HG02642 (cell line): ENCODE measurements at regions not wholly inside any gene's neighbourhood (a gene's known extent, or its start where the extent isn't known, plus 50 kb on each side); places are given as distances from the start of the nearest gene placed in this dataset.
"Not testable (repeated sequence)": the region's sequence is repeated elsewhere in the genome, so short reads cannot be mapped to it uniquely, and the experiment has no call there.

ENCODE experiments used
- ATAC-seq: cut with Tn5 transposase; IDR thresholded peaks from one replicate; pipeline ENCODE4 v1.9.1; 2021; ENCODE audit warnings: mild to moderate bottlenecking; ENCODE audit not compliant: unreplicated experiment, poor library complexity

GRCh38 chr13:107625648-107626047, 589.7 kb downstream of the LIG4 start:
- ATAC-seq = no peak

GRCh38 chr13:107617527-107617926, 597.8 kb downstream of the LIG4 start:
- ATAC-seq = no peak

DNA sequence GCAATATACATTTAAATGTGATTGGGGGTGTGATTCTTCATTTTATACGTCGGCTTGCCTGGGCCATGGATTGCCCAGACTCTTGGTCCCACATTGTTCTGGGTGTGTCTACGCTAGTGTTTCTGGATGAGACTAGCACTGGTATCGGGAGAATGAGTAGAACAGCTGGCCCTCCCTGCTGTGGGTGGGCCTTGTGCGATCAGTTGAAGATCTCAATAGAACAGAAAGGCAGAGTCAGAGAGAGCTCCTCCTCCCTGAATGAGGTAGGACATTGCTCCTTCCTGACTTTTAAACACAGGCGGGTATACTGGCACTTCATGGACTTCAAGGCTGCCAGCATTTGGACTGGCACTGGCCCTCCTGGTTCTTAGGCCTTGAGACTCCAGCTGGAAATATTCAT, 603.0 kb downstream of the LIG4 start:
- no peak for ATAC-seq

DNA sequence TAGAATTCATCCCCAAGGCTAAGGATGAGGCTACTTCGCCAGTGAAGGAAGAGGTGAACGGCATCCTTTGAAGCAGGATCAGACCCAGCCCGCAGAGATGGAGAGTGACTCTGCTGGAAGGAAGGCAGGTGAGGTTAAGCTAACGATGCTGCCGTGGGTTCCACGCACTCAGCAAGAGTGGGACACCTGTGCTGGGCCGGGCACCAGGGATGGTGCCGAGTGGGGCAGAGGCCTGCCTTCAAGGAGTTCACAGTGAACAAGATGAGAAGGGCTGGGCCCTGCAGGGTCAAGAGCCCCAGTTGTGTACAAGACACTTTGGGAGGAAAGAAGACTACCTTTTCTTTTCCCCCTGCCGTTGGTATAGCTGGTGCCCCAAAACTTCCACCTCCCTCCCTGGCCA, 606.6 kb downstream of the LIG4 start:
- no peak for ATAC-seq

GRCh38 chr13:107600971-107601370, 614.4 kb downstream of the LIG4 start:
- no peak for ATAC-seq

- ATAC-seq = not testable (repeated sequence)
Measured at GRCh38 chr13:107596306-107596705, 619.0 kb downstream of the LIG4 start.

DNA sequence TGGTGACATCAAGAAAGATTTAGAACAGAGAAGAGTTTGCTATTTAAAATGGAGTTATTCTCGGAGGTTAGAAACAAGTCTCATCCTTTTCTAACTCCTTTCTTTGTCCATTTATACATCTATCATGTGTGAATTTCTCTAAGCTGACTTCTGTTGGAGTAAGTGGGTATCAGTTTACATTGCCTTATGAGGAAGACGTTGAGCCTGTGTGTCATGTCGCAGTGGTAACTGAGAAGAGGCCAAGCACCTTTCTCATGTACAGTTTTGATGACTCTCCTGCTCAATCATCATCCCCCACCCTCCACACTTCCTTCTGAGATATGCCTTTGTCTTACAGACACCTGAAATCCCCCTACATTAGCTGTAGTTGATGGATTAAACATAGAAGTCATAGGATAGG, 624.8 kb downstream of the LIG4 start:
- no peak for ATAC-seq

- ATAC-seq = no peak
Measured at GRCh38 chr13:107587681-107588080, 627.7 kb downstream of the LIG4 start.

GRCh38 chr13:107586216-107586615, 629.1 kb downstream of the LIG4 start:
- ATAC-seq = no peak

- ATAC-seq = no peak
Measured at GRCh38 chr13:107585469-107586180, 629.7 kb downstream of the LIG4 start.

DNA sequence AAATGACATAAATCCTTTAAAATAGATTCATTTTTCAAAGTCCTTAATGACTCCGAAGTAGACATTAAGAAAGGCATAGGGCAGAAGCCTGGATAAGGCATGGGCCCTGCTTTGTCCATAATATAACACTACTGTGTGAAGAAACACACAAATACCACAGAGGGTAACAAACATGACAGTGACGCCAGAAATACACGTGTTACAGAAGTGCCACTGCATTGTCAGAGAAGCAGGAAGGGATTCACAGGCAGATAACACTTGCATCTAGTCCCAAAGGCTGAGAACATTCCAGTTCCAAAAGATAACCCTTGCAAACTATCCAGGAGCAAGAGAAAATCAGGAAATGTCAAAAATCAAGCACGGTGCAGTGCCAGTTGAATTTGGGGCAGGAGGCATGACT, 633.2 kb downstream of the LIG4 start:
- ATAC-seq = no peak

DNA sequence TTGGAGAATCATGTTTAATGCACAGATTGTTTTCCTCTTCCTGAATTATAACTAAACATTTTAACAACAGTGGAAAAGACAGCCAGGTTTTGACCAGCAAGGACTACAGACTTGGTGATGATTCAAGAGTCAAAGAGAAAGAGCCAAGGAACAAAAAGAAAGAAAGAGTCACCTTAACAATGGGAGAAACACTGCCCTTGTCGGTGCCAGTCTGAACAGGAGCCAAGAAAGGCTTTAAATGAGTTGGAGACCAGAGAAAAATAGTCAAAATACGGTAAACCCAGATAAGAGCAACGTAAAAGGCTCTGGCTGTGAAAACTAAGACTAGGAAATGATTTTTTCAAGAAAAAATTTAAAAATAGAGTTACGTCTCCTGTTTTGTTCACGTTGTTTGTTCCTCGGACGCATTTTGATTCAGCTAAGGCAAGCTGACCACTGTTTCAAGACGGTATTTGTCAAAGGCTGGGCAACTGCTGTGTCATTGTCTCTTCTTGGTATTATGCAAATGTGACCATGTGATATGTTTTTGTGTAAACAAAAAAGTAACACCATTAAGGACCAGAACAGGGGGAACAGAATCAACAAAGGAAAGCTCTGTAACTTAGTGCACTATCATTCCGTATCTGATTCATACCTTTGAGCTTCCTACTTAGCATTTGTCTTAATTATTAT, 634.5 kb downstream of the LIG4 start:
- ATAC-seq = no peak

GRCh38 chr13:107576430-107576829, 638.9 kb downstream of the LIG4 start:
- ATAC-seq = no peak

DNA sequence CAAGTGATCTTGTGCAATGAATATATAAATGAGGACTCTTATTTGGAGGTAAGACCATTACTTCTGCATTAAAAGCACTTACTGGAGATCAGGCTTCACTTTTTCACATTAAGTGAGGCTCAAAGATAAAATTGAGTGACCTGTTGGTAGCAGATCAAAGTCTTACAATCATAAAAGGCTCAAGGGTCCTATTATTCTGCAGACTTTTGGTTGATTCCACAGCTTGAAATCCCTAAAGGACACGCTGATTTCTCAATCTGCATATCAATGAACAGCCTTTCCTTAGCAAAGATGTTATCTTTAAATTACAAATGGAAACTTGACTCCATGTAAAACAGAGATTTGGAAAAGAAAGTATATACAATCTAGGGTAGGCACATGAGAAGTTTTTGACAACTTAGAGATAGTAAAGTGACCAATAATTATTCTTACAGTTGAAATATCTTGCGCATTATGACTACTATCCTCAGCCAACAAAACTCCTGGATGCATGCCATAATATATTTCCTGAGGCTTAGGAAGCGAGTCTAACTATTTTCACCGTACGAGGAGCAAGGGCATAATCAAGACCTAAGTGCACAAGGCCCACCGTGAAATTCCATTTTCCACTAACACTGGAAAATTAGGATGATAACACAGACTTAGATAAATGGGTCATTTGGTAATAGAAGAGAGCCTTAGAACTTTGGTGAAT, 640.7 kb downstream of the LIG4 start:
- no peak for ATAC-seq

GRCh38 chr13:107573184-107573583, 642.2 kb downstream of the LIG4 start:
- ATAC-seq = no peak

GRCh38 chr13:107572156-107572555, 643.2 kb downstream of the LIG4 start:
- no peak for ATAC-seq

- ATAC-seq = no peak
Measured at GRCh38 chr13:107568181-107568580, 647.2 kb downstream of the LIG4 start.

- no peak for ATAC-seq
Measured at GRCh38 chr13:107563099-107563925, 652.0 kb downstream of the LIG4 start.

DNA sequence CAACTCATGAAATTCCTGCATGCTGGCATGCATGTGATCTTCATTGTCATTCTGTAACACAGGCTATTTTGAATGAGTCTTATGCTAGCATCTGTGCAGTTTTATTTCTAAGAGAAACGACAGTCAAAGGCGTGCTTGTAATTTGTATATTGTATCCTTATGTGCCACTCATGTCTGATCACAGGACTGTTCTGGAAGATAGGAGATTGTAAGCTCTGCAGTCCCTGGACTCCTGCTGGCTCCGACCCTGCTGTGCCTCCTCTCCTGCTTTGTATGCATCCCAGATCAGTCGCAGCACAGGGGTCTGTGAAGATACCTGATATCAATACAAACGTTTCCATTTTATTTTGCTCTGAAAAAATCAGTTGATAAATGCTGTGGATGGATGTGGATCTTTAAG, 653.1 kb downstream of the LIG4 start:
- no peak for ATAC-seq

DNA sequence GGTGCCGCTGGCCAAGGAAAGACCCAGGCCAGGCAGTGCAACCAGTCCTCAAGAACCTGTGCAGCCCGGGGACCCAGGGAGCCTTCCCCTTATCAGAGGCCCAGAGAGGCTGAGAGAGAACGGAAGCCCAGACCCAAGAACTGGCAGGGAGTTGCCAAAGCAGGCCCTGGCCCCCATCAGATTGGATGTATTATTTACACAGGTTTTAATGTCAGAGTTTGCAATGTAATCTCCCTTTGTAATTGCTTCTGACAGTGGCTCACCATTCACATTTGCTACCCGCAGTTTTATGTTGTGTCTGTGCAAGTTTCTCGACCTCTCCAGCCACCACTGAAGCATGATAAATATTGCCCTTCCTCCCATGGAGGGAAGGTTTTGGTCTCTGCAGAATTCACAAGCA, 660.9 kb downstream of the LIG4 start:
- no peak for ATAC-seq

DNA sequence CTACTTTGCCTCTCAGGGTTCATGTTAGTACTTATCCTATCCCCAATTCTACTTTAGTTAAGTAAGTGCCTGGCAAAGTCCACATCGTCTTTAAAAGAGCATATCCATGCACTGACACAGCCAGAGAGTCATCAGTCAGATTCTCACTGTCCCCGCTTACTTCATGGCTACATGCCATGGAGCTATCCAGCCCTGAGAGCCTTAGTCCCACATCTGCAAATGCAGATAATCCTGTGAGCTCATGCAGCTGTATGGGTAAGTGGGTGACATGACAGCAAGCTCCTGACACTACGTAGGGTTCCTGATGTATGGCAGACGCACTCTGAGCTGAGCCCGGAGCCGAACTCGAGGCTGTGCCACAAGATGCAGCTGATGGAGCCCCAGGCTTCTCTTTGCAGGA, 661.5 kb downstream of the LIG4 start:
- no peak for ATAC-seq
